ENCODE measurements at regions not wholly inside any gene's neighbourhood (a gene's known extent, or its start where the extent isn't known, plus 50 kb on each side); places are given as distances from the start of the nearest gene placed in this dataset.

DNA sequence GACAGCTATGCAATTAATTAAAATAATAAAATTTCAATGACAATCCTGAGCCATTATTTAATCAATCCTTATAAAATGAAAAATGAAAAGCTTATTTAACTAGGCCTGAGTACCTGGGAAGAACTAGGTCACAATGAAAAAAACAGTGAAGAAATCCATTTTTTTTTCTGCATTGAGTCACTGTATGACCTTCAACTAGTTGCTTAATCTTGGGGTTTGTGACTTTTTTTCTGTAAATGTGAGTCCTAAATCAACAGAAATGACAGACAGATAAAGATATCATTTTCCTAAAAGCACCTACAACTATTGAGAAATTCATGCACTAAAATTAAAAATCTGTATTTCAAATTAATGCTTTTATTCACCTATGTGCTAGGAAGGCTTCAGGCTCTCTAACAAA lies 96.8 kb downstream of the TMEM26 start:
- Mint-ChIP-seq H3K4me1 (no peaks in the 10 kb centered on the region), H3K27ac (no peak overlapping the region), H3K36me3 (no peaks in the 10 kb centered on the region), H3K27me3 (peaks cover 3 to 7% of the 10 kb centered on the region in 2 donors), H3K4me3 (no peak overlapping the region), H3K9me3 (no peaks in the 10 kb centered on the region)
- no peaks in the 10 kb centered on the region for H3K4me1 ChIP-seq (ENCODE audit: control insufficient read depth in 1 of 2, extremely low read depth in 1 of 2, insufficient read depth in 2 of 2, low read length in 2 of 2)
- ChIA-PET POLR2A (interaction anchor here in 1 of 2 donors (0.6 kb wide), 1 partner anchor 8 kb away, joined by 3 read pairs; no protein-coding TSS in a partner anchor), CTCF (no interaction called here)
- H3K36me3 ChIP-seq (ENCODE audit: control insufficient read depth in 2 of 2, extremely low read depth in 1 of 2, insufficient read depth in 1 of 2, low read length in 1 of 2) = no peaks in the 10 kb centered on the region
- no peaks in the 10 kb centered on the region for H3K9me3 ChIP-seq
- no peaks in the 10 kb centered on the region for H3K27me3 ChIP-seq (replicated peaks in 1 of 2; ENCODE audit: control insufficient read depth in 2 of 2, extremely low read depth in 1 of 2, insufficient read depth in 2 of 2, low read length in 1 of 2)
- DNase-seq (no peak), ATAC-seq (replicated peaks in 1 of 4) (no peak)
- no peak overlapping the region for H3K4me3 ChIP-seq (ENCODE audit: control insufficient read depth in 1 of 2, extremely low read depth in 1 of 2, low read length in 1 of 2)
- H3K27ac ChIP-seq (ENCODE audit: low read length) = no peak overlapping the region

GRCh38 chr10:61355211-61355610 lies 98.0 kb downstream of the TMEM26 start:
- no peak overlapping the region for H3K4me3 ChIP-seq (ENCODE audit: control insufficient read depth in 1 of 2, extremely low read depth in 1 of 2, low read length in 1 of 2)
- ATAC-seq (replicated peaks in 1 of 4) (no peak), DNase-seq (no peak)
- POLR2A ChIA-PET = no interaction called here
- no peak overlapping the region for H3K27ac ChIP-seq (ENCODE audit: low read length)
- Mint-ChIP-seq H3K27me3 (peaks cover 3 to 7% of the 10 kb centered on the region in 2 donors), H3K4me1 (no peaks in the 10 kb centered on the region), H3K27ac (no peak overlapping the region), H3K4me3 (no peak overlapping the region), H3K9me3 (no peaks in the 10 kb centered on the region), H3K36me3 (no peaks in the 10 kb centered on the region)
- no peaks in the 10 kb centered on the region for H3K27me3 ChIP-seq (replicated peaks in 1 of 2; ENCODE audit: control insufficient read depth in 2 of 2, extremely low read depth in 1 of 2, insufficient read depth in 2 of 2, low read length in 1 of 2)
- H3K4me1 ChIP-seq (ENCODE audit: control insufficient read depth in 1 of 2, extremely low read depth in 1 of 2, insufficient read depth in 2 of 2, low read length in 2 of 2) = no peaks in the 10 kb centered on the region
- no peaks in the 10 kb centered on the region for H3K9me3 ChIP-seq
- CTCF ChIA-PET = no interaction called here
- no peaks in the 10 kb centered on the region for H3K36me3 ChIP-seq (ENCODE audit: control insufficient read depth in 2 of 2, extremely low read depth in 1 of 2, insufficient read depth in 1 of 2, low read length in 1 of 2)
- no CpG with 5 or more reads among the region's 1 CpG for WGBS (ENCODE audit: insufficient coverage)

DNA sequence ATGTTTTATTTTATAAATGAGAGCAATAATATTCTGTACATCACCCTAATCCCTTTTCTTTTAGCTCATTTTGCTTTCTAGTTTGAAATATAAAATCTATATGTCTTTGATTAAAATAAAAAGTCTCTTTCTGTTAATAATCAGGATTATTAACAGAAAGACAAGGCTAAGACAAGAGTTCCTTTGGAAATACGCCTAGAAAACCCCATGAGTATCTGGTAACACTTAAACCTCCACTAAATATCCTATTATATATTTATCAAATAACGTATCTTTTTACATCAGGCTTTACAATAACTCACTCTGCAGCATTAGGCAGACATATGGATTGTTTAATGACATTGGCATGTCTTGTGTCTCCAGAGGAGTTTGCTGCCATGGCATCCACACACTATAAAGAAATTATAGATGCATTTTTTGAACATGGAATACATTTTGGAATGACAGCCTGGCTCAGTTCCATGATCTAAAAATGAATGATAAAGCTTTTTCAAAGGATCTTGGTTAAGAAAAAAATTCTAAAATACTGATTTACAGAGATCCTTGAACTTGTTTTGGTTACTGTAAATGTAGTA lies 98.7 kb downstream of the TMEM26 start:
- ATAC-seq (replicated peaks in 1 of 4) (no peak), DNase-seq (no peak)
- ChIA-PET CTCF (no interaction called here), POLR2A (no interaction called here)
- Mint-ChIP-seq H3K4me3 (no peak overlapping the region), H3K36me3 (no peaks in the 10 kb centered on the region), H3K9me3 (no peaks in the 10 kb centered on the region), H3K27me3 (peaks cover 3 to 7% of the 10 kb centered on the region in 2 donors), H3K27ac (no peak overlapping the region), H3K4me1 (no peaks in the 10 kb centered on the region)
- Histone ChIP-seq H3K27me3 (replicated peaks in 1 of 2; ENCODE audit: control insufficient read depth in 2 of 2, extremely low read depth in 1 of 2, insufficient read depth in 2 of 2, low read length in 1 of 2) (no peaks in the 10 kb centered on the region), H3K4me3 (ENCODE audit: control insufficient read depth in 1 of 2, extremely low read depth in 1 of 2, low read length in 1 of 2) (no peak overlapping the region), H3K36me3 (ENCODE audit: control insufficient read depth in 2 of 2, extremely low read depth in 1 of 2, insufficient read depth in 1 of 2, low read length in 1 of 2) (no peaks in the 10 kb centered on the region), H3K4me1 (ENCODE audit: control insufficient read depth in 1 of 2, extremely low read depth in 1 of 2, insufficient read depth in 2 of 2, low read length in 2 of 2) (no peaks in the 10 kb centered on the region), H3K9me3 (no peaks in the 10 kb centered on the region), H3K27ac (ENCODE audit: low read length) (no peak overlapping the region)
- no CpG with 5 or more reads among the region's 2 CpGs for WGBS (ENCODE audit: insufficient coverage)

DNA sequence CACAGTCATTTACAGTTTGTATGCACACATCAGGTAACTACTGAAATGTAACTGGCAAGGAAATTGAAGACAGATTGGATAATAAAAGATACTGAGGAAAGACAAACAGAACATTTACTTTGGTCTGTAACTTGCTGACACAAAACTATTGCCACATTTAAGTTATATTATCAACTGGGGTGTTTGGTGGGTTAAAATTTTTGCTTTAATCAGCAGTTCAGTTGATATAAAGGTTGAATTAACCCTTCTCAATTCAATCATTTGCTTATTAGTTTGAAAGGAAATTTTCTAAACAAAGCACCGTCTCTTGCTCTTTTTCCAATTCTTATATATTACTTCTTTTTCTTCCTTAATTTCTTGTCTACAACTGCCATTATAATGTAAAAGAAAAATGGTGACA lies 102.4 kb downstream of the TMEM26 start:
- Mint-ChIP-seq H3K27me3 (peaks cover 3 to 7% of the 10 kb centered on the region in 2 donors), H3K4me1 (no peaks in the 10 kb centered on the region), H3K9me3 (no peaks in the 10 kb centered on the region), H3K4me3 (no peak overlapping the region), H3K36me3 (no peaks in the 10 kb centered on the region), H3K27ac (no peak overlapping the region)
- ATAC-seq (replicated peaks in 1 of 4) (no peak), DNase-seq (no peak)
- Histone ChIP-seq H3K27ac (ENCODE audit: low read length) (no peak overlapping the region), H3K4me3 (ENCODE audit: control insufficient read depth in 1 of 2, extremely low read depth in 1 of 2, low read length in 1 of 2) (no peak overlapping the region), H3K9me3 (no peaks in the 10 kb centered on the region), H3K36me3 (ENCODE audit: control insufficient read depth in 2 of 2, extremely low read depth in 1 of 2, insufficient read depth in 1 of 2, low read length in 1 of 2) (no peaks in the 10 kb centered on the region), H3K27me3 (replicated peaks in 1 of 2; ENCODE audit: control insufficient read depth in 2 of 2, extremely low read depth in 1 of 2, insufficient read depth in 2 of 2, low read length in 1 of 2) (no peaks in the 10 kb centered on the region), H3K4me1 (ENCODE audit: control insufficient read depth in 1 of 2, extremely low read depth in 1 of 2, insufficient read depth in 2 of 2, low read length in 2 of 2) (no peaks in the 10 kb centered on the region)
- WGBS (ENCODE audit: insufficient coverage) = no CpG with 5 or more reads among the region's 1 CpG
- ChIA-PET POLR2A (no interaction called here), CTCF (no interaction called here)

- no peaks in the 10 kb centered on the region for H3K4me1 Mint-ChIP-seq
- H3K9me3 Mint-ChIP-seq = no peaks in the 10 kb centered on the region
- no peak overlapping the region for H3K27ac ChIP-seq (ENCODE audit: low read length)
- H3K36me3 ChIP-seq (ENCODE audit: control insufficient read depth in 2 of 2, extremely low read depth in 1 of 2, insufficient read depth in 1 of 2, low read length in 1 of 2) = no peaks in the 10 kb centered on the region
- H3K27ac Mint-ChIP-seq = no peak overlapping the region
- H3K27me3 Mint-ChIP-seq = peaks cover 3 to 7% of the 10 kb centered on the region in 2 donors
- no peak overlapping the region for H3K4me3 Mint-ChIP-seq
- ChIA-PET CTCF (no interaction called here), POLR2A (interaction anchor here in 1 of 2 donors (0.6 kb wide), 1 partner anchor 1321 kb away, joined by 10 read pairs; no protein-coding TSS in a partner anchor)
- no peaks in the 10 kb centered on the region for H3K9me3 ChIP-seq
- WGBS (ENCODE audit: insufficient coverage) = no CpG with 5 or more reads among the region's 1 CpG
- DNase-seq = no peak
- H3K27me3 ChIP-seq (replicated peaks in 1 of 2; ENCODE audit: control insufficient read depth in 2 of 2, extremely low read depth in 1 of 2, insufficient read depth in 2 of 2, low read length in 1 of 2) = peaks cover 0 to under 1% of the 10 kb centered on the region in 2 experiments
- no peaks in the 10 kb centered on the region for H3K4me1 ChIP-seq (ENCODE audit: control insufficient read depth in 1 of 2, extremely low read depth in 1 of 2, insufficient read depth in 2 of 2, low read length in 2 of 2)
- H3K4me3 ChIP-seq (ENCODE audit: control insufficient read depth in 1 of 2, extremely low read depth in 1 of 2, low read length in 1 of 2) = no peak overlapping the region
- no peaks in the 10 kb centered on the region for H3K36me3 Mint-ChIP-seq
- ATAC-seq (replicated peaks in 1 of 4) = no peak
These were observed 103.1 kb downstream of the TMEM26 start for GRCh38 chr10:61350068-61350467.

DNA sequence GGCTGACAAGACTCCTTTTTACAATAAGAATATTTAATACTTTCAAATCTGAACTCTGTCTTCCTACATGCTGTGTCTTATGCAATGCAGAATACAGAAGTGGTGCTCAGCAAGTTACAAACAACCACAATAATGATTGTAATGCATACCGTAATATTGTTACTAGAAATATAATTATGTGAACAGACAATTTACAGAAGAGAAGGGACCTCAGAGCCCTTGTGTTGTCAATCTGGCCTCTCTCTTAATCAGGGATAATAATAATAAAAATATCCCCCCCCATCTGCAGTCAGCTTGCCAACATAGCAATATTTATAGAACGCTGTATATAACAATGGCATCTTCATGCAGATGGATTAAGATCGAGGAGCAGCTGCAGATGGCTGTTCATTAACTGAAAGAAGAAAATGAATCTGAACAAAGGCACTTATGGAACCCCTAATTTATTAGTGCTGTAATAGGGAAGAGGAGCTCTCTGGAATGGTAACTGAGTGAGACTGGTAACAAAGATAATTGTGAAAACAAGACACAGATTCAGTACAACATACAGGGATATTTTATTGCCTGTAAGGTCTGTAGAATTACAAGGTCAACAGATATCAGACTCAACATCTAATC lies 106.3 kb downstream of the TMEM26 start:
- Histone ChIP-seq H3K27me3 (replicated peaks in 1 of 2; ENCODE audit: control insufficient read depth in 2 of 2, extremely low read depth in 1 of 2, insufficient read depth in 2 of 2, low read length in 1 of 2) (peaks cover 0 to 3% of the 10 kb centered on the region in 2 experiments), H3K9me3 (no peaks in the 10 kb centered on the region), H3K36me3 (ENCODE audit: control insufficient read depth in 2 of 2, extremely low read depth in 1 of 2, insufficient read depth in 1 of 2, low read length in 1 of 2) (no peaks in the 10 kb centered on the region), H3K4me1 (ENCODE audit: control insufficient read depth in 1 of 2, extremely low read depth in 1 of 2, insufficient read depth in 2 of 2, low read length in 2 of 2) (peaks cover 0 to 9% of the 10 kb centered on the region in 2 experiments), H3K27ac (ENCODE audit: low read length) (no peak overlapping the region), H3K4me3 (ENCODE audit: control insufficient read depth in 1 of 2, extremely low read depth in 1 of 2, low read length in 1 of 2) (no peak overlapping the region)
- H3K4me1 Mint-ChIP-seq = peaks cover 9 to 15% (median 11%) of the 10 kb centered on the region in 3 donors
- no peaks in the 10 kb centered on the region for H3K36me3 Mint-ChIP-seq
- no peak for ATAC-seq (replicated peaks in 1 of 4)
- no peaks in the 10 kb centered on the region for H3K9me3 Mint-ChIP-seq
- WGBS (ENCODE audit: insufficient coverage) = 100% methylated on average over 1 of the region's 3 CpGs
- H3K4me3 Mint-ChIP-seq = no peak overlapping the region
- no peak overlapping the region for H3K27ac Mint-ChIP-seq
- ChIA-PET POLR2A (no interaction called here), CTCF (no interaction called here)
- H3K27me3 Mint-ChIP-seq = peaks cover 0 to 3% of the 10 kb centered on the region in 2 donors
- DNase-seq = no peak
